ENCODE measurements at regions not wholly inside any gene's neighbourhood (a gene's known extent, or its start where the extent isn't known, plus 50 kb on each side); places are given as distances from the start of the nearest gene placed in this dataset.

DNA sequence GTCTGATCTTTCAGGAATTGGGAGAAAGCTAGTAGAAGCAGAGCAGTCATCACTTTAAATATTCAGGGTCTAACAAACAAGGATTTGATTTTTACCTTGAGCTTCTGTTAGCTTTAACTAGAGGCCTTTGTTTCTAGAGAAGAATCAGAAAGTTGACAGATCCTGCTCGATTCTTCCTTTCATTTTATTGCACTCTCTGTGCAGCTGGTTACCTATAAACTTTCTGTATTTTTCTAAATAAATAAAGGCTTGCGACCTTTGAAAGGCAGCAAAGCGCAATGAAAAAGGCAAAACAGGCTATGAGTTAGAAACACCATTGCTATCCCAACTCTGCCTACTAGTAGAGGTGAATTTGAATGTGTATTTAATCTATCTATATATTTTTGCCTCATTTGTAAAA is 101.4 kb upstream of the NPY2R start:
- no peak overlapping the region for H3K4me3 ChIP-seq
- no peak for DNase-seq
- no peaks in the 10 kb centered on the region for H3K9me3 ChIP-seq
- intact Hi-C loops (cut with DNase I), result no loop called here
- H3K4me1 ChIP-seq (ENCODE audit: insufficient read depth), result no peaks in the 10 kb centered on the region
- H3K36me3 ChIP-seq, result no peaks in the 10 kb centered on the region
- WGBS, 3 donors, result 70 to 91% (median 79%) methylated on average over 3 of the region's 3 CpGs
- no peaks in the 10 kb centered on the region for H3K27me3 ChIP-seq
- H3K27ac ChIP-seq, result no peak overlapping the region
- TF ChIP-seq CTCF (IDR thresholded peaks at IDR 0.05), result no peak
- TF ChIP-seq EP300 (IDR thresholded peaks at IDR 0.05), result no peak
- TF ChIP-seq POLR2A (IDR thresholded peaks at IDR 0.05), result no peak

DNA sequence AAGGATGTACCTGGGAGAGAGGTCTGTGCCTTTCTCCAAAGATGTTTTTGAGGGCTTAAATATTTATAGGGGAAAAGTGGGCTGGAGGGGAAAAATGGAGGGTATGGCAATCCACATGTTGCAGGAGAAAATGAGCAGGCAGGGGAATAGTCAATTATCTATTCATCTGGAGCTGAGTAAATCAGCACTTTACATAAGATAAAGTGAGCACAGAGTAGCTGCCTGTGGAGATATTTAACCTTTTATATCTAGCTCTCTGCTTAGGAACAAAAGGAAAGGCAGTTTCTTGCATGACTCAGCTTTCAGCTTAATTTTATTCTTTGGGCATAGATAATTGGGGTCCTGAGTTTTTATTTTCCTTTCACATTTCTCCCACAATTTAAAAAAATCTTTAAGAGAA is 93.6 kb upstream of the NPY2R start:
- no peaks in the 10 kb centered on the region for H3K4me1 ChIP-seq (ENCODE audit: insufficient read depth)
- intact Hi-C loops (cut with DNase I), result no loop called here
- TF ChIP-seq CTCF (IDR thresholded peaks at IDR 0.05), result no peak
- no peak for TF ChIP-seq EP300 (IDR thresholded peaks at IDR 0.05)
- no peak for TF ChIP-seq POLR2A (IDR thresholded peaks at IDR 0.05)
- DNase-seq, result no peak
- H3K27ac ChIP-seq, result no peak overlapping the region
- no peaks in the 10 kb centered on the region for H3K36me3 ChIP-seq
- H3K27me3 ChIP-seq, result no peaks in the 10 kb centered on the region
- no peak overlapping the region for H3K4me3 ChIP-seq
- H3K9me3 ChIP-seq, result no peaks in the 10 kb centered on the region

GRCh38 chr4:155119006-155119405 is 89.4 kb upstream of the NPY2R start:
- H3K27ac ChIP-seq, result no peak overlapping the region
- intact Hi-C loops (cut with DNase I), result no loop called here
- H3K9me3 ChIP-seq, result no peaks in the 10 kb centered on the region
- H3K27me3 ChIP-seq, result no peaks in the 10 kb centered on the region
- DNase-seq, result no peak
- H3K4me3 ChIP-seq, result no peak overlapping the region
- no peak for TF ChIP-seq CTCF (IDR thresholded peaks at IDR 0.05)
- no peak for TF ChIP-seq POLR2A (IDR thresholded peaks at IDR 0.05)
- TF ChIP-seq EP300 (IDR thresholded peaks at IDR 0.05), result no peak
- no peaks in the 10 kb centered on the region for H3K36me3 ChIP-seq
- H3K4me1 ChIP-seq (ENCODE audit: insufficient read depth), result no peaks in the 10 kb centered on the region

DNA sequence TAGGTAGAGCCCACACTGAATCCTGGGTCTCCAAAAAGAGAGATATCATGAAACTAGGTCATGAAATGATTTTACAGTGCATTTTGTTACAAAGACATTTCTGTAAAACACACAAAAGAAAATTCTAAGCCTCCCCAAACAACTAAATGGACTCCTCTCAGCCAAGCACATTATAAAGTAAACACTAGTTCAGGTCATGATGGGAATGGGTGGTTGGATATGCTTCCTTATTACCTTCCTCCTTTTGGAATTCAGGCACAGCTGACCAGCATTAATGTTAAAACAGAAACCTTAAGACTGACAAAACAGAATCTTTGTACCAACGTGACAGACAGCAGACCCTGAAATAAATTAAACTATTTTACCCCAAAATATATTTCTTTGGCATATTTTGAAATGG is 87.9 kb upstream of the NPY2R start:
- no peaks in the 10 kb centered on the region for H3K4me1 ChIP-seq (ENCODE audit: insufficient read depth)
- WGBS, 3 donors, result 41 to 77% (median 66%) methylated on average over 1 of the region's 1 CpG
- no peak for DNase-seq
- intact Hi-C loops (cut with DNase I), result no loop called here
- H3K9me3 ChIP-seq, result no peaks in the 10 kb centered on the region
- H3K27me3 ChIP-seq, result no peaks in the 10 kb centered on the region
- TF ChIP-seq EP300 (IDR thresholded peaks at IDR 0.05) (no peak), CTCF (IDR thresholded peaks at IDR 0.05) (no peak), POLR2A (IDR thresholded peaks at IDR 0.05) (no peak)
- H3K27ac ChIP-seq, result no peak overlapping the region
- H3K36me3 ChIP-seq, result no peaks in the 10 kb centered on the region
- H3K4me3 ChIP-seq, result no peak overlapping the region

DNA sequence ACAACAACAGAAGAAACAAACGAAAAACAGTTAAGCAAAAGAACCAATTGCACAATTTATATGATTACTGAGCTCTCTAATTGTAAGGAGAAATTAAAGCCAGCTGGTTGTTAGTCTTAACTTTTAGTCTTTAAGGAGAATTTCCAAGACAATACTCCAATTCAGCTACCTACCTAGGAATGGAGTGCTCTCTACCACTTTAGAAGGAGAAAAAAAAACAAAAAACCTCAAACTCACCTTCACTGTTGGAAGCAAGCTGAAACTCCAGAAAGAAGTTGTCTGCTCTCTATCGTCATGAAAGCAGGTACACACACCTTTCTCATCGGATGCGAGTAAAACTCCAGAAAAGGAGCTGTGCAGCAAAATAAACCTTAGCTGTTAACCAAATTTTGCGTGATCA is 86.1 kb upstream of the NPY2R start:
- Histone ChIP-seq H3K36me3 (no peaks in the 10 kb centered on the region), H3K9me3 (no peaks in the 10 kb centered on the region), H3K4me3 (no peak overlapping the region), H3K27me3 (no peaks in the 10 kb centered on the region), H3K27ac (no peak overlapping the region), H3K4me1 (ENCODE audit: insufficient read depth) (no peaks in the 10 kb centered on the region)
- intact Hi-C loops (cut with DNase I), result no loop called here
- DNase-seq, result no peak
- WGBS, 3 donors, result 84 to 89% (median 87%) methylated on average over 5 of the region's 5 CpGs
- no peak for TF ChIP-seq CTCF (IDR thresholded peaks at IDR 0.05)
- TF ChIP-seq EP300 (IDR thresholded peaks at IDR 0.05), result no peak
- no peak for TF ChIP-seq POLR2A (IDR thresholded peaks at IDR 0.05)

Measured in ovary (tissue), 7 donors.